Stimulated activated CD8-positive, alpha-beta memory T cell treated with anti-CD3 and anti-CD28 coated beads, Interleukin-15, amount 100 ng/mL, for 4 hours (primary cell): ENCODE measurements at regions not wholly inside any gene's neighbourhood (a gene's known extent, or its start where the extent isn't known, plus 50 kb on each side); places are given as distances from the start of the nearest gene placed in this dataset.

Source experiments
- DNase-seq, 2 donors: peaks; one replicate each; pipeline ENCODE4 v3.0.0-alpha.2; 2020; ENCODE audit warnings: low read depth in 2 of 2

DNA sequence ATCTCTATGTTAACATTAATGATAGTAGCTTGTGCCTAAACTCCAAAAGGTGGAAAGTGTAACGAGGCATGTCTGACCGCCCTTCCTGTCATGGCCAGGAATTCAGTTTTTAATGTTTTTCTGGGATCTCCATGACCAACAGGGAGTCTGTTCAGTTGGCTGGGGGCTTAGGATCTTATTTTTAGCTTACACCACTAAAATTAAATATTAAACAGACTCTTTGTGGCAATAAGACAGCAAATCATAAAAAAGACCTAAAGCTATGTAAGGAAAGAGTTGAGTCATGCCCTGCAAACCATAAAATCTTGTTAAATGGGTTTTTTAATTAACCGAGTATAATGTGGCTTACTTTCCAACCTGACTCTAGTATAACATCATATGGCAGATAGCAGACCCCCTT, 247.8 kb downstream of the DIRAS2 start:
- DNase-seq, result no peak

- no peak for DNase-seq
These were observed 242.5 kb downstream of the DIRAS2 start for GRCh38 chr9:90400091-90400490.

DNA sequence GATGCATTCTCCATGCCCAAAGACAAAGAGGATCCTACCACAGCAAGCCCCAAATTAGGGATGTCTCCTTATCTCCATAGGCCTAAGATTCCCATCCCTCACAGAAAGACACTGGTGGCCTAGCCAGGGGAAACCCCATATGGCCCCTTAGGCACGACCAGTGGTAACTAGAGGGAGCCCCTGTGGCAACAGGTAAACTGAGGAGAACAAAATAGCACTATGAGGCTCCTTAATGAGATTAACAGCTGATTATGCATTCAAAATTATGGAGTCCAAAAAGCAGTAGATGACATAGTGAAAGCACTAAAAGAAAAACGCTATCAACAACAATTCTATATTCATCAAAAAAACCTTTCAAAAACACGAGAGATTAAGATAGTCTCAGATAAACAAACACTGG, 234.0 kb downstream of the DIRAS2 start:
- DNase-seq, result no peak

DNA sequence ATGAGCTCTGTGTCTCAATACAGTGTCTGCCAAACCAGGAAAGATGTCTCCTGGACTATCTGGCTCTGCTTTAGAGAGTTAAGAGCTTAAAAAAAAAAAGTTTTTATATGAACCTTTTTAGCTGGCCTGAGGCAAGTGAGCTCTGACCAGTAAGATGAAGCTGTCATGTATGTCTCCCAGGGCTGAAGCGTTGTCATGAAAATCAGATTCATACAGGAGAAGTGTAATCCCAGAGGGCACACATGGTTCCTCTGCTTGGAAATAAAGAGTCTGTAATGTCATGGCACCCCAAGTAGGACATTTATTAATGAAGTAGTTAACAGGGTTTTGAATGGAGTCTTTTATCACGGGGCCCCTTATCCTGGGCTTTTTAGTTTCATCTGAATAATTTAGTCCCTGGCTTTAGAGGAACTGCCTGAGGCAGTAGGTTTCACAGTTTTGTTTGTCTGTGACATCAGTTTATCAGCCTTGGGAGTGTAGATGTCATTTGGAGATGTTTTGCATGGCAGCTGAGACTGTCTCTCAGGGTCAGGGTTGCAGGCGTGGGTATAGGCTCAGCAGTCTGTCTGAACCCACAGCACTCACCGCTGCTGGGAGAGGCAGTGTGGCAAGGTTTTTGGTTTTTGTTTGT, 223.3 kb downstream of the DIRAS2 start:
- DNase-seq, result no peak

DNA sequence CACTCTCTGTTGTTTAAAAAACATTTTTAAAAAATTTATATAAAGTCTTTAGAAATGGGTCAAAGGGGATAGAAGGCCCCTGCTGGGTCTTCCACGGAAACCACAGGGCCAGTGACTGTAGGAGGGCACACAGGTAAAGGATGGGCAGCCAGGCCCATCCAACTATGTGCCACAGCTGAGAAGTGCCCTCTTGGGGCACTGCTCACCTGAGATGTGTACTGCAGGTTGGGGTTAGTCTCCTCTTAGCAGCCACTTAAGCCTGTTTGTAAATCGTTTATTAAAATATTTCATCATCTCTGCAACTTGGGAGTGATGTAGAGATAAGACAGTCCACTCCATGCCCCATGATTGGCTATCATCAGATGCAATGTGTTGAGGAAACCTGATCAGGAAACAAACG, 222.4 kb downstream of the DIRAS2 start:
- DNase-seq, result no peak

GRCh38 chr9:90420768-90421513, 221.7 kb downstream of the DIRAS2 start:
- no peak for DNase-seq

- DNase-seq, result no peak
These were observed 220.8 kb downstream of the DIRAS2 start for GRCh38 chr9:90421786-90422185.

DNA sequence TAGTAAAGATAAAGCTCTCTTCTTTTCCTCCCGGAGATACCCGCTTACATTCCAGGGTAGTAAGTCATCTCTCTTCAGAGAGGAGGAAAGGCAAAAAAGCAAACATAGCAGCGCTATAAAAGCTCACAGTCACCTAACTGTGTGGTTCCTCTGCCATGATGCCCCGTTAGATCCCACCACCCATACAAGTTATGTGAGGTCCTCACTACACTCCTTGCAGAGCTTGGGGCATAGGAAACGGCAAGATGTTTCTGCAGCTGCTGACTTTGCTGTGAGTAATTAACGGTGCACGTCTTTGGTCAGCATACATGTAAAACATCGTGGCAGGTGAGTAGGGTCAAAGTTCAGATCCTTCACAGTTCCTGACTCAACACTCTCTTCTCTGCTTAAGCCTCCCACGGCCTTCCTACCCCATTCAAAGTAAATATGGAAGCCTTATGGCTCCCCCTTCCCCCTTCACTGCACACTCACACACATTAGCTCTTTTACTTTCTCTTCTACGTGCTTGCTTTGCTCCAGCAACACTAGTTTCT, 218.9 kb downstream of the DIRAS2 start:
- no peak for DNase-seq

- DNase-seq, result no peak
These were observed 214.1 kb downstream of the DIRAS2 start for GRCh38 chr9:90428517-90428916.

GRCh38 chr9:90432951-90433350, 209.7 kb downstream of the DIRAS2 start:
- no peak for DNase-seq

DNA sequence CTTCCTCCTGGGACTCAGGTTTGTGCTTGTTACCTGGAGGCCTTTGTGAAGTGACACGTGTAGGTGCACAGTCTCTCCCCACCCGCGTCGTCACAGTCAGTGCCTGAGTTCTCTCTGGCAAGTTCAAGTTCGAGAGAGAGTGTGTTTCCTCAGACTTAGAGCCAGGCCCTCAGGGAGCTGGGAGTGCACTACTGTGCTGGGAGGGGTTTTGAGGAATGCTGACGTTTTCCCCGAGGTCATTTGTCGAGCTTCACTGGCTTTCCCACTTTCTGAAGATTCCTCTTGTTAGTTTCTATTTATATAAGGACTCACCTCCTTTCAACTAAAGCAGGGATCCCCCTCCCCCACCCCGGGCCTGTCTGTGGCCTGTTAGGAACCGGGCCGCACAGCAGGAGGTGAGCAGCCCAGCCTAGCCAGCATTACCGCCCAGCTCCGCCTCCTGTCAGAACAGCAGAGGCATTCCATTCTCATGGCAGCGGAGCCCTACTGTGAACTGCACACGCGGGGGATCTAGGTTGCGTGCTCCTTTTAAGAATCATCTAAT, 209.2 kb downstream of the DIRAS2 start:
- no peak for DNase-seq

DNA sequence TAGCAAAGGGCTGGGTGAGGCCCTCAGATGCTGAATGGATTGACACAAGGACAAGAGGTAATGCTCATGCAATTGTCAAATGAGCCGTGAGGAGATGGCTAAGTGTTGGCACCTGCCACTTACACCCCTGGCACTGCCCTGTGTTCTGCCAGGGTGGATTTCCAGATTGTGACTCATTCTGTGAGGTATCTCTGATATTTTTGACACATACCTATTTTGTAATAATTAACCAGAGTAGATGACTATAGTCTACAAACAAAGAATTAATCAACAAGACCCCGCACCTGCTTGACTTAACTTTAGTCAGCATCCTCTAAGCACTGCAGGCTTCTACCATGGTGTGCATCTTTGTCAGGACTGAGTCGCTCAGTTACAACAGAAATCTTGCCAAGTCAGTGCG, 200.8 kb downstream of the DIRAS2 start:
- DNase-seq, result no peak

- DNase-seq, result no peak
These were observed 199.9 kb downstream of the DIRAS2 start for GRCh38 chr9:90442723-90443122.

GRCh38 chr9:90444609-90445204, 197.9 kb downstream of the DIRAS2 start:
- no peak for DNase-seq

DNA sequence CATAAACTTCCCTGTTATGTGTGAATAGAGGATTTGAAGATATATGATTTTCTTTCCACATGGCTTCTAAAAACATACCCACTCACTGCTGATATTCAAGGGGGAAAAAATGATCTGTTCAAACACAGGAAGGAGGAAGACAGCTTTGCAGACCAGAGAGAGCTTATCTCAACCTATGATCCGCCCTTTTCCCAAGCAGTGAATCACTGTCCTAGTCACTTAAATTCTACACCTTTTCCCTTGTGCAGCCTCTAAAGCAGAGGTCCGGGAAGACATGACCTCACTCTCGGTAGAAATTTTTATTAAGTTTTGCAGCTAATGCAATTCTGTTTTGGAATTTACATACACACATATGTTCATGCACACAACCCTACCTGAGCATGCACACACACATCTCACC, 197.2 kb downstream of the DIRAS2 start:
- DNase-seq, result no peak

DNA sequence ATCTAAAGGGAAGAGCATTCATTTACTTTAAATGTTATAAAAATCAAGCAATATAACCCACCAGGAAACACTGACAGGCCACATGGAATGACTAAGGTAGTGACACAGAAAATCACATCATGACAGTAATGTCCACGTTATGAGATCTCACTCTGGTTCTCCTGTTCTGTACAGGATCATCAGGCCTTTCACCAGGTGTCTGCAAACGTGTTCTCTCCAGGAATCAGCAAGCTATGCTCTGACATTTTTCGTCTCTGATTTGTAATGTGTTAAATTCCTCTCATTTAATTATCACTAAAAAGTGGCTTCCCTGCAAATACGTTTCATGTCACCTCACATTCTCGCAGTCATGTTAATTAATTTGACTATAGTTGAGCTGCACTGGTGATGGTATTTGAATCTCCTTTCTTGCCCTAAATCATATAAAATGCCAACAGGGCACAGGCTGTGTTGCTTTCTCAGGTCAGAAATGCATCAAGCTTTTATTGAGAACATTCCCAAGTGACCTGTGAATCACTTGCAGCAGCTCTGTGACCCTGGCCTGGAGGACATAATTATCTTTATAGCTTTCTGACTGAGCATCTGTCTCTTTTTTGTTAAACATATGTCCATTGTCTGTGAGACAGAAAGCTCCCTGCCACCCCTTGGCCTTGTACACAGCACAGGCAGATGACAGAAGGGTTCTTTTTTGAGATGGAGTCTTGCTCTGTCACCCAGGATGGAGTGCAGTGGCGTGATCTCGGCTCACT, 196.2 kb downstream of the DIRAS2 start:
- DNase-seq, result no peak

- no peak for DNase-seq
These were observed 194.9 kb downstream of the DIRAS2 start for GRCh38 chr9:90447773-90448172.

- no peak for DNase-seq
These were observed 193.3 kb downstream of the DIRAS2 start for GRCh38 chr9:90449213-90449925.

GRCh38 chr9:90451804-90452203, 190.8 kb downstream of the DIRAS2 start:
- DNase-seq, result no peak

- no peak for DNase-seq
These were observed 187.3 kb downstream of the DIRAS2 start for GRCh38 chr9:90455316-90455715.
